Stimulated activated naive CD8-positive, alpha-beta T cell treated with anti-CD3 and anti-CD28 coated beads, Interleukin-15, amount 100 ng/mL, for 72 hours (primary cell): ENCODE measurements at regions not wholly inside any gene's neighbourhood (a gene's known extent, or its start where the extent isn't known, plus 50 kb on each side); places are given as distances from the start of the nearest gene placed in this dataset.

Experiments
- ATAC-seq: fragments of 150-1000 bp; cut with Tn5 transposase; 2 replicates; pipeline ENCODE4 v1.10.0; 2021; ENCODE audit warnings: mild to moderate bottlenecking, moderate library complexity
- DNase-seq, 2 donors: peaks; one replicate each; pipeline ENCODE4 v3.0.0; 2021 to 2022
- H3K27ac Mint-ChIP-seq, 2 donors: one replicate each; pipeline ENCODE4 v1.8.0; 2022; ENCODE audit warnings: mild to moderate bottlenecking in 2 of 2, mixed read lengths in 2 of 2, moderate library complexity in 2 of 2
- H3K27me3 Mint-ChIP-seq: one replicate; pipeline ENCODE4 v1.8.0; 2022; ENCODE audit warnings: mixed read lengths
- H3K4me1 Mint-ChIP-seq: one replicate; pipeline ENCODE4 v1.8.0; 2022; ENCODE audit warnings: mild to moderate bottlenecking, mixed read lengths
- H3K4me3 Mint-ChIP-seq, 2 donors: one replicate each; pipeline ENCODE4 v1.8.0; 2022; ENCODE audit warnings: mild to moderate bottlenecking in 2 of 2, mixed read lengths in 2 of 2, moderate library complexity in 1 of 2
- H3K9me3 Mint-ChIP-seq, 2 donors: one replicate each; pipeline ENCODE4 v1.8.0; 2022; ENCODE audit warnings: mixed read lengths in 2 of 2

DNA sequence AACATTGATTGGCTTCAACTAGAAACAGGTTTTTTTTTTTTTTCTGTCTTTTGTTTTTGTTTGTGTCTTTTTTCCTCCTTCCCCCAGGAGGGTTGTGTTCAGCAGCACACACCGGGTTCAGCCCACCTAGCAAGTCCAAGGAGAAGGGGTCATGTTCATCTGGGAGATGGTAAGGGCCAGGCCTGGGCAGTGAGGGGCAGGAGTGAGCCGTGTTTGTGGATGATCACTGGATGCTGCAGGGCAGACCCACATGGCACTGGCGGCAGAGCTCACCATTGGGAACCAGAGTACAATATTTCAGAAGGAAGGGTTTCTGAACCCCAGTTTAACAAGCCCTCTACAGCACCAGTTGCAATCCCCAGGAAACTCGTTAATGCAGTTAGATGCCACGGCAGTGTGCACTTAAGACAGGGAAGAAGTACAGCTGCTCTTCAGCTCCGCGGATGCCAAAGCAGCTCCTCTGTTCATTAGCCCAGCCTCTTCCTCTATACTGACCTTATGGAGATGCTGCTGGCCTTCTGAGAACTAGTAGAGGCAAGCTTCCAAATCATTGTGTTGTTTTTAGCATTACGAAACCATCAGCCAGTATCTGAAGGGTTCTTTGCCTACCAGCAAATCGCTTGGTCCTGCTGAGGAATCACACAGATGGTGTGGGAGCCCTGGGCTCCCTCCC lies 508.2 kb upstream of the WWC1 start:
- H3K9me3 Mint-ChIP-seq, result no peaks in the 10 kb centered on the region
- H3K4me3 Mint-ChIP-seq, result no peak overlapping the region
- no peaks in the 10 kb centered on the region for H3K27me3 Mint-ChIP-seq
- no peak for ATAC-seq
- H3K4me1 Mint-ChIP-seq, result no peaks in the 10 kb centered on the region
- DNase-seq, result no peak
- H3K27ac Mint-ChIP-seq, result no peak overlapping the region

DNA sequence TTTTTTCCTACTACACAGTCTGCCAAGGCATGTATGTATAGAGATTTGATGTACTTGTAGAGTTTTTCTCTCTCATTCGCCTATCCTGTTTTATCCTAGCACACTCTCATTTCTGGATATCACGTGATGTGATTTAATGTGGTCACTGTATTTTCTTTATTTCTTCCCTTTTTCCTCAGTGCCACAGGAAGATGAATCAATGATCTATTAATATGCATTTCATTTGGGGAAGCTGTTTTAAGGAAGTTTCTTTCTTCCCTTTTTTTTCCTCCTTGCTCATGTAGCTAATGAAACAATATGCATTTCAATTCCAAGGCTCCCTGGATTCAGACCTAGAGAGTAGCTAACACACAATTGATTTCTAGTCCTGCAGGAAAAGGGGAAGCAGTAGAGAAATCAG lies 506.3 kb upstream of the WWC1 start:
- no peaks in the 10 kb centered on the region for H3K9me3 Mint-ChIP-seq
- DNase-seq (no peak), ATAC-seq (no peak)
- no peak overlapping the region for H3K27ac Mint-ChIP-seq
- no peak overlapping the region for H3K4me3 Mint-ChIP-seq
- no peaks in the 10 kb centered on the region for H3K27me3 Mint-ChIP-seq
- no peaks in the 10 kb centered on the region for H3K4me1 Mint-ChIP-seq

DNA sequence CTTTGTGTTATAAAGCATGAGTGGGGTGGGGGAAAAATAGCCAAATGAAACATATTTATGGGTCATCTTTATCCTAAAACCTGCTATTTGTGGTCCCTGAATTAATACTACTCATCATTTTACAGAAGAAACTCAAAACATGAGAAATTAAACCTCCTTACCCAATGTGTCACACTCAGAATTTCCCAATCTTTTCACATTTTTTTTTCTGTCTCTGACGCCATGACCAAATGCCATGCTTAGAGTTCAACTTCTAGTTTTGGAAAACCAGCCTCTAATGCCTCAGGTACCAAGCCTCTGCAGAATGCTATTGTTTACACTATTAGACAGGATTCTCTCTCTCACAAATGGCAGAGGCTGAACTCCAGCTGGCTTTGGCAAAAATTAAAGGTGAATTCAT lies 505.5 kb upstream of the WWC1 start:
- H3K27me3 Mint-ChIP-seq, result no peaks in the 10 kb centered on the region
- no peak overlapping the region for H3K4me3 Mint-ChIP-seq
- ATAC-seq (no peak), DNase-seq (no peak)
- no peaks in the 10 kb centered on the region for H3K4me1 Mint-ChIP-seq
- peak overlapping the region in 1 of 2 donors; percentile 33 for H3K27ac Mint-ChIP-seq
- H3K9me3 Mint-ChIP-seq, result no peaks in the 10 kb centered on the region

DNA sequence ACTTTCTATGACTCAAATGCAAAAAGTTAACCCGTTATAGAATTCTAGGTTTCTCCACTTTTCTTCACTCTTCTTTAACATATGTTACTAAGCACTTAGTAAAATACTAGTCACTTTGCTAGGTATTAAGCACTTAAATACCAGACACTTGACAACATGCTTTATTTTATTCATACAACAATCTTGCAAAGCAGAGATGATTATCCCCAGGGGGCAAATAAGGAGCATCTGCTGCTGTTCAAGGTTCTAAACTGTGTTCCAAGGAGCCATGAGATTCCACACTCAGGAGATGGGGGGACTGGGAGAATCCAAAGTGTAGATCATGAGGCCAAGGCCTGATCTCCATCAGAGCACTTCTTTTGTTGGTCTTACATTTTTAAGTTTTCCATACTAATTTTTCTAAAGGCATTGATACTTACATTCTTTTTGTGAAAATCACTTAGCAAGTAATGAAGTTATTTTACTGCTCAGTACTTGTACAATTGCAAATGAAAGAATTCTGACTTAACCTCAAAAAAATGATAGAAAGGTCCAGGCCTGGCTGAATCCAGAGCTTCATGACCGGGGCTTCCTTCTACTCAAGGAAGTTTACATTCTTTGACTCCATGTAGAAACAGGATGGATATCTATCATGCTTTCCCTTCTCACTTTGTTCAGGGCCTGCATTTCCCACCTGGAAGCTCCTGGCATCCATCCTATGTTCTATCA lies 504.4 kb upstream of the WWC1 start:
- Mint-ChIP-seq H3K27me3 (no peaks in the 10 kb centered on the region), H3K27ac (no peak overlapping the region), H3K9me3 (no peaks in the 10 kb centered on the region), H3K4me1 (no peaks in the 10 kb centered on the region), H3K4me3 (no peak overlapping the region)
- ATAC-seq (no peak), DNase-seq (no peak)

DNA sequence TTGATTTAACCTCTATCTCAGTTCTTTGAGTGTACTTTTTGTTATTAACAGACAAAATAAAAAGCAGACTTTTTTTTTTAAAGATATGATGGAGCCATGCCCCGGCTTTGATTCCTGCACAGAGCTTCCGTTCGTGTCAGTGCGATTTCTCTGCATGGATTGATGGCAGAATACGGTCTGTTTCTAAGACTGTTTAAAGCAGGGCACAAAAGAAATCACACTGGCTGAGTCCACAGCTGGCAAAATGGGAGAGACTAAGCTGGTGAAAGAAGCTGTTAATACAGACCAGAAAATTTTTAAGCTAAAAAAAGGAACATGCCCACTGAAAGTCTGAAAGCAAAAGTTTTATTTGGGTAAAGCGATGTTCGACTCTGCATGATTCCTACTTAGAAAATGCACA lies 501.4 kb upstream of the WWC1 start:
- ATAC-seq (no peak), DNase-seq (no peak)
- H3K4me3 Mint-ChIP-seq, result no peak overlapping the region
- no peak overlapping the region for H3K27ac Mint-ChIP-seq
- no peaks in the 10 kb centered on the region for H3K27me3 Mint-ChIP-seq
- H3K9me3 Mint-ChIP-seq, result no peaks in the 10 kb centered on the region
- H3K4me1 Mint-ChIP-seq, result no peaks in the 10 kb centered on the region

DNA sequence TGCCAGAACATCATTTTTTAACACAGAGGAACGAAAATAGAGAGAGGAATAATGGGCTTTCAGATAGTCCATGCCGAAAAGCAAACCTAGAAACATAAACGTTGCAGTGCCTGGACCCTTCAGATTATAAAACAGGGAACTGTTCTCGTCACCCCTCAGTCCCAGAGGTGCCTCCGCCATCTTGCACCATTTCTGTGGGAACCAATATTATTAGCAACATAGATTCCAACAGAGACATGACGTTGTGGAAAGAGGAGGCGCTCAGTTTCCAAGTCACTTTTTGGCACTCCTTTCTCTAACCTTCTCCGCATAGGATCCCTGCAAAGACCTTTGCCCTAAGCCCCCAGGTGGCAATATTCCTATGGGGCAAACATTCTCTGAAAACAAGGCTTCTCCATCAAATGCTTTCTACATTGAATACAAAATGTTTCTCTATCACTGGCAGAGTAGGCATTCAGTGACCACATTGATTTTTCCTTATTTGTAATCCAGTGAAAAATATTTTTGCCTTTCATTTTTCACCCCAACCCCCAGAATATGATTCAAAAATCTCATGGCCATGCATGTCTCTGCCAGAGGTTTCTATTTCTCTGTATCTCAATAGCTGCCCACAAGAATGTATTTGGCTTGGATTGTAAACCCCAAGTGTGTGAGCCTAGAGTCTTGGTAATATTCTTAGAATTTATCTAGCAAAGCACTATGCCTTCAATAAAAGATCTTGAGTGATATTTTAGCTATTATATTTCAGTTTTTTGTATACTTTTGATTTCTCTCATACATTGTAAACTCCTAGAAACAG lies 500.8 kb upstream of the WWC1 start:
- DNase-seq (no peak), ATAC-seq (no peak)
- Mint-ChIP-seq H3K4me3 (no peak overlapping the region), H3K9me3 (no peaks in the 10 kb centered on the region), H3K27ac (no peak overlapping the region), H3K4me1 (no peaks in the 10 kb centered on the region), H3K27me3 (no peaks in the 10 kb centered on the region)

DNA sequence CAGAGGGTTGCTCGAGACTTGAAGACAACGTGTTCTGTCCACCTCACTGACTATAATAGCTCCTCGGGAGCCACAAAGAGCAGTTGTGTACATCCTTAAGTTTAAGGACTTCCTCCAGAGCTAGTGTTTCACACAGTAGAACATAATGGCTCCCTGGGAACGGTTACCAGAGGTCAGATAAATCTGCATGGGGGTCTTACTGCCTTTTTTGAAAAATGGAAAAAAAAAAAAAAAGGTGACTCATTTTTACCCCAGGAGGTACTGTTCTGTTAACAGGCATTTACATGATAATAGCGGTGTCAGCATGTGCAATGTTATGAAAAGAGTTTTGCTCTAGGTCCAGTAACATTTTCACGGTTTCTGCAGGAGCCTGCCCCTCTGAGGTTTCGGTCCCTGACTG lies 498.9 kb upstream of the WWC1 start:
- no peaks in the 10 kb centered on the region for H3K27me3 Mint-ChIP-seq
- H3K4me1 Mint-ChIP-seq, result no peaks in the 10 kb centered on the region
- no peaks in the 10 kb centered on the region for H3K9me3 Mint-ChIP-seq
- DNase-seq (no peak), ATAC-seq (no peak)
- H3K27ac Mint-ChIP-seq, result no peak overlapping the region
- no peak overlapping the region for H3K4me3 Mint-ChIP-seq

DNA sequence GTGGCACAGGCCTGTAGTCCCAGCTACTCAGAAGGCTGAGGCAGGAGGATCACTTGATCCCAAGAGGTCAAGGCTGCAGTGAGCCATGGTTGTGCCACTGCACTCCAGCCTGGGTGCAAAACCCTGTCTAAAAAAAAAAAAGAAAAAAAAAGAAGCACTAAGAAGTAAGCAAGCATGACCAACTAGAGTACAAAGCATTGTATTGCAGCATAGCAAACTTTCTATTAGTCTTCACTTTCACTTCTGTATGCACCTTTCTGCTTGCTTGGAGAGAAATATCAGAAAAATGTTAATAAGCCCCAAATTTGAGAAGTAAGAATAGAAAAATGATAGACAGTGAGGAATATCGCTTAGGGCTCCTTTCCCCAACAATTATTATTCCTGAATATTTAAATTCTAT lies 497.7 kb upstream of the WWC1 start:
- Mint-ChIP-seq H3K4me3 (no peak overlapping the region), H3K9me3 (no peaks in the 10 kb centered on the region), H3K27ac (no peak overlapping the region), H3K4me1 (no peaks in the 10 kb centered on the region), H3K27me3 (no peaks in the 10 kb centered on the region)
- no peak for ATAC-seq
- no peak for DNase-seq

DNA sequence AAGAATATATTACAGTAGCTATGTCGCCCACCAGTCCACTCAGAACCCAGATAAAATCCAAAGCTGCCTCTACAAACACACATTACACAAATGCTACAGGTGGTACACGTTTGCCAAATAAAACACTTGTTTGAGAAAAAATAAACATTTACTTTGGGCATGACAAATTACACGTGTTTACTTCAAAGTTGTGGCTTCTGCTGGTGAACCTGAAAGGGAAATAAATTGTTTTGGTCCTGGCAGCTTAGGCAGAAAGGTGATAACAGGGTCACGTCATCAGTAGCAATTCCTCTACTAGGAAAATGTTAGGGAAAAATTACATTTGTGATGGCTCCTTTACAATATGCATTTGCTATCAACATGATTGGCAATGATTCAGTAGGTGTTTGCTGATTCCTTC lies 497.3 kb upstream of the WWC1 start:
- DNase-seq, result no peak
- no peak for ATAC-seq
- Mint-ChIP-seq H3K9me3 (no peaks in the 10 kb centered on the region), H3K4me1 (no peaks in the 10 kb centered on the region), H3K27ac (no peak overlapping the region), H3K4me3 (no peak overlapping the region), H3K27me3 (no peaks in the 10 kb centered on the region)

DNA sequence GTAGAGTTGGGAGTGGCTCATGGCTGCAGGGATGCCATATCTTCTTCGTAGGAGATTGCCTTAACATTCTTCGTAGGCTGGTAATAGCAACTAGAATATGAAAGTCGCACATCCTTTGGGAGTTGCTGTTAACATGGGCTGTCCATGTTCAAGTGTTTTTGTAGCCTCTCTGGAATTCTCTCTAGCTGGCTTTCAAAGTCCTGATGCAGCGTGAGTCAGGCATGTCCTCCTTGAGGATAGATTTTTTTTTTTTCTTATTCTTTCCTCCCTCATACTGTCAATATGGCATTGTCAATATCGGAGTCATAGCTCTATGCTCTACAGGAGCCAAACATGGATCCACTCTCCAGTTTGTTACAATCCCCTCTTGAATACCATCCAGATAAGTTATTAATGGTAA lies 494.8 kb upstream of the WWC1 start:
- Mint-ChIP-seq H3K4me1 (no peaks in the 10 kb centered on the region), H3K4me3 (no peak overlapping the region), H3K9me3 (peaks cover 0 to 6% of the 10 kb centered on the region in 2 donors), H3K27me3 (no peaks in the 10 kb centered on the region), H3K27ac (no peak overlapping the region)
- DNase-seq, result no peak
- ATAC-seq, result no peak

DNA sequence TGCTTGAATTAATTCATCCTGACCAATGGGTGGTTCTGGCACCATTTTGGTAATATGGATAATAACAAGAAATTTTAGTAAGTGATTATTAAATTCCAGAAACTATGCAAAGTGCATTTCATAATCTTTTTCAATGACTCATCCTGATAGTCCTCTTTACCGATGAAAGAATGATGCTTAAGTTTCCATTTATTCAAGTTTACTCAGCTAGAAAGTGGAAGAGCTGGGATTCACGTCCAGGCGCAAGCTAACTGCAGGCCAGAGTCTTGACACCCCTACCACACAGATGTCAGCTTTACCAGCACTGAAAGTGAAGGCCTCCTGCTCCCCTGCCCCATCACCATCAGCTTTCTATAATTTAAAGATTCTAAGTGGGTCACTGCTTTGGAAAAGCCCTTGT lies 493.5 kb upstream of the WWC1 start:
- H3K27me3 Mint-ChIP-seq, result no peaks in the 10 kb centered on the region
- DNase-seq, result no peak
- ATAC-seq, result no peak
- H3K4me3 Mint-ChIP-seq, result no peak overlapping the region
- H3K9me3 Mint-ChIP-seq, result peaks cover 0 to 6% of the 10 kb centered on the region in 2 donors
- H3K27ac Mint-ChIP-seq, result no peak overlapping the region
- no peaks in the 10 kb centered on the region for H3K4me1 Mint-ChIP-seq

DNA sequence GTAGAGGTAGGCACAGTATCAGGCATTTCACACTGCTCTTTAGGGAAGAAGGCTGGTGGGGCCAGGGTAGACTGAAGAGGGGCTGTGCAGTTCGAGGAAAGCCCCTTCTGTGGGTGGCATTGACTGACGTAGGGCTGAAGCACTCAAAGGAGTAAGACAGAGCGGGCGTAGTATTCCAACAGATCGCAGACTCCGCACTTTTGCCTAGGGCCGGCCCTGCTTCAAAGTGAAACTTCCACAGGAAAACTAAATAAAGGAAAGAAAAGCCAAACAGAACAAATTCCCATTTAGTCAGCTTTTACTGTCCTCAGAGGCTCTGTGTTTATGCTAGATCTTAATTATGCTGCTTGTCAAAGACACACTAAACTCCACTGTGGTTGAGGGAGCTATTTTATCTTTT lies 493.0 kb upstream of the WWC1 start:
- H3K27ac Mint-ChIP-seq, result no peak overlapping the region
- DNase-seq (no peak), ATAC-seq (no peak)
- H3K9me3 Mint-ChIP-seq, result peaks cover 0 to 6% of the 10 kb centered on the region in 2 donors
- no peaks in the 10 kb centered on the region for H3K27me3 Mint-ChIP-seq
- H3K4me3 Mint-ChIP-seq, result no peak overlapping the region
- no peaks in the 10 kb centered on the region for H3K4me1 Mint-ChIP-seq

DNA sequence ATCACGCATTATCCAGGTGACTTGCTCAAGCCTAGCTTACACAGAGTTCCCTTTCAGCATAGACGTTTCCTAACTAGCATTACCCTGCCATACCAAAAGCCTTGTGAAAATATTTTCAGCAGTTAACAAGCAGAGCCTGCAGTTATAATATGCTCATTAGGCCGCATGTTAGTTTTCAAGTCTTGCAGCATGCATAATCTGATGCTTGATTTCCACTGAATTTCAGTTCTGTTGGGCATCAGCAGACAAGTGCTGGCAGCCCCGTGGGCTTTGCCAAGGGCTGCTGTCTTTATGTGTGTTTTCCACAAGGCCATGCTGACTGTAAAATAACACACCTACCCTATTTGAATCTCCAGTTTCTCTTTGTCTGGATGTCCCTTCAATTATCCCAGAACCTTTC lies 491.0 kb upstream of the WWC1 start:
- H3K4me1 Mint-ChIP-seq, result no peaks in the 10 kb centered on the region
- no peak for ATAC-seq
- DNase-seq, result no peak
- H3K4me3 Mint-ChIP-seq, result no peak overlapping the region
- H3K27me3 Mint-ChIP-seq, result no peaks in the 10 kb centered on the region
- no peak overlapping the region for H3K27ac Mint-ChIP-seq
- H3K9me3 Mint-ChIP-seq, result peaks cover 0 to 6% of the 10 kb centered on the region in 2 donors

DNA sequence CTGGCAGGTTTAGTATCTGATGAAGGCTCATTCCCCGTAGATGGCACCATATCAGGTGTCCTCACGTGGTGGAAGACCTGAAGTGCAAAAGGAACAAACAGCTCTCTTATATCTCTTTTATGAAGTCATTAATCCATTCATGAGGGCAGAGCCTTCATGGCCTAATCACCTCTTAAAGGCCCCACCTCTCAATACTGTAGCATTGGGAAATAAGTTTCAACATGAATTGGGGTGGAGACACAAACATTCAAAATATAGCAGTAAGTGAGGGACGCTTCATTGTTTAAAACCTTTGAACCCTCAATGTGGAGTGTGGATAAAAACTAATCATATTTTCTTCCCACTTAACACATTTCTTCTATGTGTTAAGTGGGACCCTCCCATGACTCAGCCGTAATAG lies 489.4 kb upstream of the WWC1 start:
- H3K27ac Mint-ChIP-seq, result no peak overlapping the region
- peaks cover 0 to 6% of the 10 kb centered on the region in 2 donors for H3K9me3 Mint-ChIP-seq
- no peak overlapping the region for H3K4me3 Mint-ChIP-seq
- no peaks in the 10 kb centered on the region for H3K27me3 Mint-ChIP-seq
- no peaks in the 10 kb centered on the region for H3K4me1 Mint-ChIP-seq
- DNase-seq (no peak), ATAC-seq (no peak)

DNA sequence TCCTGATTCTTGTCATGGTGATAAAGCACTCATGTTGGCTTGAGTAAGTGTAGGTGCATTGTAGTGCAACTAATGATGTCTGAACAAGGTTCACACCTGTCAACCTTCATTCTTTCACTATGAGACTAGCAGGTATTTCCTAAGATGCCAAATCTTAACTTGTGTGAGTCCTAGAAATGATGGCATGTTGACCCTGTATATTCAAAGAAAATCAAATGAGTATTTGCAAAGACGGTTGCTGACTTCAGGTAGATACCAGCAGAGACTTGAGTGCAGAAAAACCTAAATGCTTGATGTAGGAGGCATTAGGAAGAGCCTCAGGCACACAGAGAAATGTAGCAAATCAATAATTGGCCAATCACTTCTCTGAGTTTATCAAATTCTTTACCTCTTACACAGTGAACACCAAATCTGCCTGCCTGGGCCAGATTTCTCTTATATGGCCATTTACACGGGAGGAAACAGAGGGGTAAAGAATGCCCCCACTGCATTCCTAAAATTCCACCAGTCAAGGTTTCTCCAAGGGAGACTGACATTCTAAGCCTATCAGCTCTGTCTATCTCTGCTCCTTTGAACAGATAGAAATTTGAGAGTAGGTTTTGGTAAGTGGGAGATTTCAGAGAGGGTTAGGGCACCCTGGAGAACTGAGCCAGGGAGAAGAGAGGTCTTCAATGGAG lies 488.6 kb upstream of the WWC1 start:
- peaks cover 0 to 6% of the 10 kb centered on the region in 2 donors for H3K9me3 Mint-ChIP-seq
- no peak for DNase-seq
- no peak overlapping the region for H3K4me3 Mint-ChIP-seq
- no peak for ATAC-seq
- no peak overlapping the region for H3K27ac Mint-ChIP-seq
- no peaks in the 10 kb centered on the region for H3K27me3 Mint-ChIP-seq
- no peaks in the 10 kb centered on the region for H3K4me1 Mint-ChIP-seq
